H1 (cell line): ENCODE measurements at regions not wholly inside any gene's neighbourhood (a gene's known extent, or its start where the extent isn't known, plus 50 kb on each side); places are given as distances from the start of the nearest gene placed in this dataset.

ENCODE experiments used
- EGR1 ChIP-seq: IDR thresholded peaks from 2 replicates; pipeline ENCODE4 v1.6.1; 2011; ENCODE audit warnings: low read depth, low read length, borderline replicate concordance
- GABPA ChIP-seq: IDR thresholded peaks from 2 replicates; pipeline ENCODE4 v1.6.1; 2011; ENCODE audit warnings: mild to moderate bottlenecking, low read length, moderate library complexity, borderline replicate concordance; ENCODE audit not compliant: insufficient read depth
- POLR2A ChIP-seq, 2 experiments: IDR thresholded peaks; 1 replicate in 1 of 2; 2 replicates in 1 of 2; pipeline ENCODE4 v1.6.1; 2011; ENCODE audit warnings: low read depth in 2 of 2, low read length in 2 of 2, mild to moderate bottlenecking in 2 of 2; ENCODE audit errors: control extremely low read depth in 1 of 2
- TAF1 ChIP-seq: IDR thresholded peaks from 2 replicates; pipeline ENCODE4 v1.6.1; 2011; ENCODE audit warnings: mild to moderate bottlenecking, low read depth, low read length

DNA sequence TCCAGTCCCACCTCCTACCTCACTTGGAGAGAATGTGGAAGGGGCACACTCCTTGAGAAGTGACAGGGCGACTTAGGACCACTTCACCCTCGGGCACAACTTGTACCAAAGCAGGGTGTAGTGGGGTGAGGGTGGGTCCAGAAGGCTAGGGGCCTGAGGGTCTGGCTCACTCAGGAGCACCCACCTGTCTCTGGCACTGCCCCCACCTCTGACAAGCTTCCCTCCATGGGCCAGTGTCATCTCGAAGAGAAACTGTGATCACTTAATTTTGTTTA, 76.9 kb upstream of the OLFM1 start:
- TF ChIP-seq EGR1 = no peak
- no peak for TF ChIP-seq GABPA
- no peak for TF ChIP-seq TAF1
- no peak for TF ChIP-seq POLR2A (IDR thresholded peaks at IDR 0.05; ENCODE audit: control extremely low read depth in 1 of 2, low read depth in 2 of 2, low read length in 2 of 2)
